NCI-H1436 (cell line): ENCODE measurements at regions not wholly inside any gene's neighbourhood (a gene's known extent, or its start where the extent isn't known, plus 50 kb on each side); places are given as distances from the start of the nearest gene placed in this dataset.

Experiments used
- DNase-seq: peaks from one replicate; lab custom pipeline; 2025; lab: John Stamatoyannopoulos, UW

- DNase-seq, result no peak
Observed at GRCh38 chr13:22176968-22177520, 506.2 kb downstream of the FGF9 start.

GRCh38 chr13:22178878-22179277, 508.0 kb downstream of the FGF9 start:
- DNase-seq, result no peak

- DNase-seq, result no peak
Observed at GRCh38 chr13:22187329-22187728, 516.5 kb downstream of the FGF9 start.

GRCh38 chr13:22189176-22190048, 518.5 kb downstream of the FGF9 start:
- DNase-seq, result no peak

GRCh38 chr13:22193070-22193469, 522.2 kb downstream of the FGF9 start:
- no peak for DNase-seq

- DNase-seq, result no peak
Observed at GRCh38 chr13:22194106-22194805, 523.4 kb downstream of the FGF9 start.

- DNase-seq, result no peak
Observed at GRCh38 chr13:22195726-22196125, 524.9 kb downstream of the FGF9 start.

GRCh38 chr13:22196777-22197176, 525.9 kb downstream of the FGF9 start:
- no peak for DNase-seq

GRCh38 chr13:22198001-22198400, 527.1 kb downstream of the FGF9 start:
- DNase-seq, result no peak

- no peak for DNase-seq
Observed at GRCh38 chr13:22198641-22199217, 527.9 kb downstream of the FGF9 start.

GRCh38 chr13:22200440-22200839, 529.6 kb downstream of the FGF9 start:
- DNase-seq, result no peak

GRCh38 chr13:22201375-22201925, 530.6 kb downstream of the FGF9 start:
- no peak for DNase-seq

GRCh38 chr13:22210134-22210930, 539.5 kb downstream of the FGF9 start:
- DNase-seq, result no peak

- DNase-seq, result no peak
Observed at GRCh38 chr13:22211876-22212275, 541.0 kb downstream of the FGF9 start.

GRCh38 chr13:22212576-22212975, 541.7 kb downstream of the FGF9 start:
- no peak for DNase-seq

GRCh38 chr13:22214184-22214583, 543.3 kb downstream of the FGF9 start:
- DNase-seq, result no peak

GRCh38 chr13:22218797-22219196, 547.9 kb downstream of the FGF9 start:
- DNase-seq, result no peak

GRCh38 chr13:22219709-22220108, 548.8 kb downstream of the FGF9 start:
- no peak for DNase-seq

- DNase-seq, result no peak
Observed at GRCh38 chr13:22220151-22221135, 549.6 kb downstream of the FGF9 start.

GRCh38 chr13:22223411-22223810, 552.5 kb downstream of the FGF9 start:
- no peak for DNase-seq
